GM18858 (cell line): ENCODE measurements at regions not wholly inside any gene's neighbourhood (a gene's known extent, or its start where the extent isn't known, plus 50 kb on each side); places are given as distances from the start of the nearest gene placed in this dataset.
"Not testable (repeated sequence)": the region's sequence is repeated elsewhere in the genome, so short reads cannot be mapped to it uniquely, and the experiment has no call there.

Source experiments
- ATAC-seq: cut with Tn5 transposase; IDR thresholded peaks from one replicate; pipeline ENCODE4 v1.9.1; 2021; ENCODE audit not compliant: unreplicated experiment

DNA sequence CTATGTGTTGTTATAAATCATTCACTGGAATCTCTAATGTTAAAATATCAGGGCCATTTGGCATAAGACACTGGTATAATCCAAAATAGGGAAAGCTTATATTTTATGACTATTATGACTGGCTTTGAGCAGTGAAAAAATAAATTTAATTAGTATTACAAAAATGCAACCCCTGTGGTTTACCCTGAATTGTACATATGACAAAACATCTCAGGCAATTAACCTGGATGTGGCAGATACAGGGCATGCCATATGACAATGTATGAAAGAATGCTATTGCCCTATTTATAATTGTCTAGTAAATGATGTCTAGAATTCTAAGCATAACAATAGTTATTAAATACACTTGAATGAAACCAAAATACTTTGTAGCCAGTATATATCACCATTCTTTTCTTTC, 532.5 kb upstream of the ADGRL4 start:
- ATAC-seq: no peak

- ATAC-seq: no peak
Observed at GRCh38 chr1:79532555-79532954, 526.0 kb upstream of the ADGRL4 start.

DNA sequence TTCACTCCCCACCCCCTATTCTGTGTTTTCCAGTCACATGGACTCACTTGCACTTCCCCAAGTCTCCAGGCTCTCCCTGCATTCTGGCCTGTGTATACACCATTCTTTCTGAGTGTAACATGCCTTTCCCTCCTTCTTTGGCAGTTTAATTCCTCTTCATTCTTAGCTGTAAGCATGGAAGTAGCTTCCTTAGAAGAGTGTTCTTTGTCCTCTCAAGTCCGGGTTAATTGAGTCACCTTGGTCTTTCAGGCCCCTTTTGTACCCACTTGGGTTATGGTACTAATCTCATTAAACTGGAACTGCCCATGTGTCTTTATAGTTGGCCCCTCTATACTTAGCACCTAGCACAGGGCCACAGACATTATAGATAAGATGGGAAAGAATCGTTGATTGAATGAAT, 525.3 kb upstream of the ADGRL4 start:
- no peak for ATAC-seq

GRCh38 chr1:79530476-79530875, 523.9 kb upstream of the ADGRL4 start:
- no peak for ATAC-seq

GRCh38 chr1:79530055-79530454, 523.5 kb upstream of the ADGRL4 start:
- no peak for ATAC-seq

GRCh38 chr1:79524126-79524525, 517.6 kb upstream of the ADGRL4 start:
- no peak for ATAC-seq

GRCh38 chr1:79519084-79519760, 512.7 kb upstream of the ADGRL4 start:
- peak; percentile 50 for ATAC-seq

DNA sequence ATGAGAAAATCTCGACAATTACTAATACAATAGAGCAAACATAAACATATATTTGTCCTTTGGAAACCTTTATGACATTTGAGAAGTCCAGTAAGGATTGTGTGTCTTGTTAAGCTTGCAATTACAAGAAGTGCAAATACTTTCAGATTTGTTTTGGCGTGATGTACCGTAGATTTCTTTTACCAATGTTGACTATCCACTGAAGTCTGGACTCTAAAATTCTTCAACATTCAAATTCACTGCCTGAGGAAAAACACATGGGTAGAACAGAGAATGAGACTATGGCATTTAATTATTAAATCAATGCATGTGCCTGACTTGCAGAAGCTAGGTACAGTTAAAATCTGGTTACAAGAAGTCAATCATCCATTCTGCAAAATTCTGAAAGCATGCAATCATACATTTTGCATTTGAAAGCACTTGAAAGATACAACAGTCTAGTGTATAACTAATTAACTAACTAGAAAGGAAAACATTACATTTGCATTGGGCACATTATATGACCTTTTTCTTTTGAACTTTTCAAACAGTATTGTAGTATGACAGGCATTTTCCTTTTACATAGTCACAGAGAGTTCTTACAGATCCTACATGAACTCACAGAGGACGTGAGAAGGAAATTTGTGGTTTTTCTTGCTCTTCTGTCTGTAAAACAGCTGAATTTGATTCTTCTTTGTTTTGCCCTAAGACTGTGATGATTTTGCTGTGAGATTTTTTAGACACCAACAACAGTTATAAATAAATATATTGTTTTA, 511.1 kb upstream of the ADGRL4 start:
- ATAC-seq: no peak

- ATAC-seq: no peak
Observed at GRCh38 chr1:79507770-79508169, 501.2 kb upstream of the ADGRL4 start.

- ATAC-seq: no peak
Observed at GRCh38 chr1:79501153-79501552, 494.6 kb upstream of the ADGRL4 start.

- no peak for ATAC-seq
Observed at GRCh38 chr1:79499541-79499940, 493.0 kb upstream of the ADGRL4 start.

- peak; percentile 76 for ATAC-seq
Observed at GRCh38 chr1:79497193-79497773, 490.8 kb upstream of the ADGRL4 start.

GRCh38 chr1:79496129-79496528, 489.6 kb upstream of the ADGRL4 start:
- no peak for ATAC-seq

- ATAC-seq: not testable (repeated sequence)
Observed at GRCh38 chr1:79493702-79494101, 487.2 kb upstream of the ADGRL4 start.

DNA sequence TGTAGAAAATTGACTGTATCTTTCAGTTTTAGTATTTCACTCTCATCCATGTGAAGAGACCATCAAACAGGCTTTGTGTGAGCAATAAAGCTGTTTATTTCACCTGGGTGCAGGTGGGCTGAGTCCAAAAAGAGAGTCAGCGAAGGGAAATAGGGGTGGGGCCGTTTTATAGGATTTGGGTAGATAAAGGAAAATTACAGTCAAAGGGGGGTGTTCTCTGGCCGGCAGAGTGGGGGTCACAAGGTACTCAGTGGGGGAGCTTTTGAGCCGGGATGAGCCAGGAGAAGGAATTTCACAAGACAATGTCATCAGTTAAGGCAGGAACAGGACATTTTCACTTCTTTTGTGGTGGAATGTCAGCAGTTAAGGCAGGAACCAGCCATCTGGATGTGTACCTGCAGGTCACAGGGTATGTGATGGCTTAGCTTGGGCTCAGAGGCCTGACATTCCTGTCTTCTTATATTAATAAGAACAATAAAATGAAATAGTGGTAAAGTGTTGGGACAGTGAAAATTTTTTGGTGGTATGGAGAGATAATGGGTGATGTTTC, 482.1 kb upstream of the ADGRL4 start:
- not testable (repeated sequence) for ATAC-seq

DNA sequence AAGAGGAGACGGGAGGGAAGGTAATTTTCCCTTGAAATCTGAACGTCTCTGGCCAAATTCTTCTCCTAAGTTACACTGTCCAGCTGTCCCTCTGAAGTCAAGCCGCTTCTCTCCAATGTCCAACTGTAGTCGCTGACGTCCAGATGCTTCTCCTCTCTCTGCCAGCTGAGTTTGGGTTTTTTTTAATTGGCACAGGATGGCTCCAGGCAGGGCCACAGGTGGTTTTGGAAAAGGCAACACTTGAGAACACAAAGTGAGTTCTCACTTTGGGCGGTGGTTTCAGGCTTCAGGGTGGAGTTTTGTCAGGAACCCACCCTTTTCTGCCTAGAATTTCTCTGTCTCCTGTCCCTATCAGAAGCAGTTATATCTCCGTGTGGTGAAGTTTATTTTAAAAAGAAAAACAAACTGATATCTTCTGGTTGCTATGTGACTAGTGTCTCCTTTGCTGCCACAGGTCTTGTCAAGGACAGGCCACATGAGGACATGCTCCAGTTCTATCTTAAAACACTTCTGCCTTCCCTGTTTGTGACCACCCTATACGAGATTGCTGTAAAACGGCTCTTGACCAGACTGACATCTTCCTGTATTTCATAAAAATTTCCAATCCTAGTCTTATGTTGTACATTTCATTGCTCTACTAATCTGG, 472.3 kb upstream of the ADGRL4 start:
- ATAC-seq: no peak

DNA sequence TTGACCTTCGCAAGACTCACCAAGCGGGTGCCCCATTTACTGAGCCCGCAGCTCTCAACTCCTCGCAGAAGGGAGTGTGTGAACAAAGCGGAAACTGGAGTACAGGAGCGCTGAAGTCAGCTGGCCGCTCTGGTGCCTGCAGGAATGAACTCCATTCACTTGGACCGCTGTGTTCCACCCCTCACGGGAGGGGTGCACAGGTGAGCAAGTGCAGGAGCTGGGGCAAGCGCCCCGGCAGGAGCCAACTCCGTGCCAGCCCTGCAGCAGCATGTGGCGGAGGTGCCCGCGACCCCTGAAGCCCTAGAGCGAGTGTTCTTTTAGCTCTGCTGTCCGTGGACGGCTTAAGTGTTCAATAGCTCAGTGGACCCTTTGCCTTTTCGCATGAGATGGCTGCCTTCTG, 471.6 kb upstream of the ADGRL4 start:
- no peak for ATAC-seq

GRCh38 chr1:79472067-79472656, 465.6 kb upstream of the ADGRL4 start:
- peak; percentile 77 for ATAC-seq

GRCh38 chr1:79469139-79469538, 462.6 kb upstream of the ADGRL4 start:
- ATAC-seq: no peak

DNA sequence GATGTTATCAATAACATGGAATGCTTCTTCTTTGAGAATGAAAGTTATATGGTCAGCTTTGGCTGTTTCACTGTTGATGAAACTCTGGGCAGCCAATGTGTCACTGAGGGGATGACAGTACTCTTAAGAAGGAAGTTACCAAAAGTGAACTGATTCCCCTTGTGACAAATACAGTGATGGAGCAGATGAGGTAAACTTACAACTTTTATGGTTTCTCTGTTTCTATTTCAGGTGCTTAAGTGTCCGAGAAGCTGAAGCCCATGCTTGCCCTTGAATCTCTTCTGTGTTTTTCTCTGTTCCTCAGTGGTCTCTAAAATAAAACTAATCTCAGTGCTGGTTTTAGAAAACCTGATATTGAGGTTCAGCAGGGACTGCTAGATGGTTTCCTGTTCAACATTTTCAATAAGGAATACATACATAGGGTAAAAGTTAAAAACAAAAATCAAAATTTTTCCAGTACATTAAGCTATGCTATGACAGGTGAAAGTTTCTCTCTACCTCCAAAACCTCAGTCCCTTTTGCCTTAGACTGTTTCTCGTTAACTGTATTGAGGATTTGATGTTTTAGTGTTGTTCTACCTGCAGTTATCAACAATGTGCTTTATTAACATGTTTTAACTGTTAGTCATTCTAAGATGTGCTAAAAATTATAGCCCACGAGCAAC, 454.4 kb upstream of the ADGRL4 start:
- ATAC-seq: peak; percentile 98
